NAMALWA (cell line): ENCODE measurements at regions not wholly inside any gene's neighbourhood (a gene's known extent, or its start where the extent isn't known, plus 50 kb on each side); places are given as distances from the start of the nearest gene placed in this dataset.
"Not testable (repeated sequence)": the region's sequence is repeated elsewhere in the genome, so short reads cannot be mapped to it uniquely, and the experiment has no call there.

Source experiments
- DNase-seq: peaks from one replicate; pipeline ENCODE4 v3.0.0-alpha.2; 2015; ENCODE audit warnings: low spot score

DNA sequence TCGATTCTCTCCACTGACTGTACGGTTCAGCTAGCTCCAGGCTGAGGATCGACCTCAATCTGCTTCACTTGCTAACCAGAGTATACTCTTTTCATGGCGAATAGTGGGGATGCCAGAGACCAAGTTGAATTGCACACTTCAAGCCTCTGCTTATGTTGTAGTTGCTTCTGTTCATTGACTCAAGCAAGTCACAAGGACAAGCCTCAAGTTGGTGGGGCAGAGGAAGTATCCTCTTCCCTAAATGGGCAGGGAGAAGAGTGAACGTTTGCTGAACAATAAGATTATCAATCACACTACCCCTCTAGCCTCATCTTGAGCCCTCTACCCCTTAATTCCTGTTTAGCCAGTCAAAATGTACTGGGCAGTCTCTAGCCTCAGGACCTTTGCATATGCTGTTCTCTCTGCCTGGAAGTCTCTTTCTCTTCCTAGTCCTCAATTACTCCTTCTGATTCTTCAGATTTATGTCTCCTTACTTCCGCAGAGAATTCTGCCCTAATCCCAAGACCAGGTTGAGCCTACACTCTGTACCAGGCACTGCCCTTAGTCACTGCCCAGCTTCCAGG lies 390.4 kb upstream of the PROK2 start:
- DNase-seq: no peak

DNA sequence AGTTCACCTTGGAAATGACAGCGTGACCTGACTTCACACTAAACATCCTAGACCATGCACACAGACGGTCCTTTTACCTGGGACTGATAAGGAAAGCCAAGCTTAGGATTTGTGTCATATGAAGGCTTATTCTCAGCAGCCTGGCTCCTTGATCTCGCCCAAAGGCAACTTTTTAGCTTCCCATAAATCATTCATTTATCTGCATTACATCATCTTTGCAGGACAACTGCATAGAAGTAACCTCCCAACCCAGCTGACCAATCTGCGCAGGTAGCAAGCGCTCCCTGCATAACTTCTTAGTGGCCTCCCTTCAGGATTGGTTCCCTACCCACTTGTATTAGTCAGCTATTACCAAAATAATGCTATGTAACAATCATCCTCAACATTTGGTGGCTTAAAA lies 389.9 kb upstream of the PROK2 start:
- DNase-seq: no peak

DNA sequence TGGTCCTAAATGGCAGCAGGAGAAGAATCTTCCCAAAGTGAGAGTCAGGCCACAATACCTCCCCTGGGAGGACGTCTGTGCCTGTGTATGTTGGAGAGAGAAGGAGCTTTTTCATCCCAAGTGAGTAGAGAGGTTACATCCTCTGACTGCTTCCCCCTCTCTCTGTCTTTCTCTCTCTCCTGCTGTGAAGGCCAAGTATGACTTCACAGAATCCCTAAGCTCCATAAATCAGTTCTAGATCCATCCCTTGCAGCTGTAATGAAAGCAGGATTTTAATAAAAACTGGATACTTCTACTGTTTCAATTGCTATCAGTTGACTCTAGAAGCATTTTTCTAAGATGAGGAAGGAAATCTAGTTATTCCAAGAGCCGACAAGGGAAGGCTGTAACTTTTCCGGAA lies 389.1 kb upstream of the PROK2 start:
- no peak for DNase-seq

DNA sequence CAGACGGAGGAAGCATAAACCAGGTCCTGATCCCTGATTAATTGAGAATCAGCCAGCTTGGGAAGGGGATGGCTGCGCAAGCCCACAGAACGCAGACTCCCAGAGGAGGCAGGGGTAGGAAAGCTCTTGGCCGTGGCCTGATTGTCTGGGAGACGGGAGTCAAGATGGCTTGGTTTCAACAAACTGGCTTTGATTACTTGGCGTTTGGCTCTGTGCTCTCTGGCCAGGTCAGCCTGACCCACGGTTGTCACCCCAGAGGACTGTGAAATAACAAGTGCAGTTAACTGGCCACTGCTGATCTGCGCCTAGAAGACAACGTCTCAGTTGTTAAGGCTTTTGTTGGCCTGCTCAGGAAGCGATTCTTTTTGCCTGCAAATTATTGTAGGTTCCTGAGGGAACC lies 387.0 kb upstream of the PROK2 start:
- no peak for DNase-seq

DNA sequence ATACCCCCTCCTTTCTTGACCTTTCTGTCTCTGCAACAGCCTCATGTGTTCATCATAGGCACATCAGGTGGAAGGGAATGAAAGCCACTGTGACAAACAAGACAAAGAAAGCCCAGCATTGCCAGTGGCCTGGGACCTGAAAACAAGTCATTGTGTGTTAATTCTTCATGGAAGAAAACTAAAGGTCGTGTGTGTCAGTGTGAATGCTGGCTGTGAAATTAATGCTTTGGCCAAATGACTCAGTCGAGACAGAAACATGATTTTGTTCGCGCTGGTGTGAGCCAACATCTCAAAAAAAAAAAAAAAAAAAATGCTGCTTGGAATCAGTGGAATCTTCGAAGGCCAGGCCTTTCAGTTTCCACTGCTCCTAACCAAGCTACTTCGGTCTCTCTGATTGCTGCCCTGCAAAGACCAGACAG lies 386.5 kb upstream of the PROK2 start:
- DNase-seq: no peak

GRCh38 chr3:72169561-72170472 lies 384.9 kb upstream of the PROK2 start:
- DNase-seq: no peak

- DNase-seq: no peak
Measured at GRCh38 chr3:72169120-72169519, 384.2 kb upstream of the PROK2 start.

GRCh38 chr3:72165808-72166207 lies 380.9 kb upstream of the PROK2 start:
- DNase-seq: no peak

DNA sequence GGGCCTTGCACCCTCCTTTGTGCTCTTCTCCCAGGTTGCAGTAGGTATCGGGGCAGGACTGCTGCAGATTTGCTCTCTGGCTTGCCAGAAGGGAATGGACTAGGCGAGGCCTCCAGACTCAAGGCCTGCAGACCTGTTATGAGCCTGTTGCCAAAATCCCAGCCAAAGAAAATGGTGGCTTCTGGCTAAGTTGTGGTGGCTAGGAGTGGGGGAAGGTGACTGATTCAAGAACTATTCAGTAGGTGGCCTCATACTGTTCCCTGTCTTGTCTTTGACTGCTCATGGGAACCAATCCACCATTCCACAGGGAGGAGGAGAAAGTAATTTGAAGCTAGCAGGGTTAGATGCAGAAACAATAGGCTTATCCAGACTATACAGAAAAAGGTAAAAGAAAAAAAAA lies 380.4 kb upstream of the PROK2 start:
- no peak for DNase-seq

GRCh38 chr3:72164635-72164978 lies 379.7 kb upstream of the PROK2 start:
- DNase-seq: no peak

DNA sequence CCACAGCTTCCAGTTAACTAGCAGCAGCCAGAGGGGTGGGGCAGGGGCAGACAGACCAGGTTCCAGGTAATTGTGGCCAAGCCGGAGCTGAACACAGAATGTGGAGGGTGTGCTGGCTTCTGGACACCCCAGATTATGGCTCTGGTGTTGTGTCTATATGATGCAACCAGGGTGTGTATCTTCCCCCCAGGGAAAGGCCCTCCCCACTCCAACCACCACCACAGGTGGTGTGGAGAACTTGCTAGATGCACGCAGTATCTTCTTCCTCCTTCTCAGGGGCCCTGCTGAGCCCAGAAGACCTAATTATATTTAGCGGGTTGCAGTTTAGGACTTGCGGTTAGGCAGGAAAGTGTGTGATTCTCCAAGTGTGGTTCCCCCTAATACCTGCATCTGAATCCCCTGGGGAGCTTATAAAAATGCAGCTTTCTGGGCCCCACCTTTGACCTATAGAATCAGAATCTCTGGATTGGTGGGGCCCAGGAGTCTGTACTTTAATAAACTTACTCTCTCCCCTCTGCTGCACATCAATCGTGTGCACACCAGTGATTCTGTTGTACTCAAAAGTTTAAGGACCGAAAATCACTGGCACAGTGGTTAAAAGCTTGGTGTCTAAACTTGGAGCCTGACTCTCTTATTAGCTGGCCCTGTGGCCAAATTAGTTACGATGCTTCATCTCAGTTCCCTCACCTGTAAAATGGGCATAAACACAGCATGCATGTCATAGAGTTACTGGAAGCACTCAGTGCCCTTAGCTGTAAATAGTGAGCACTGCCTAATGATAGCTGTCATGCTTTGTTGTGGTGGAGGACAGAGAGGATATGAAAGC lies 379.1 kb upstream of the PROK2 start:
- DNase-seq: peak; percentile 81

DNA sequence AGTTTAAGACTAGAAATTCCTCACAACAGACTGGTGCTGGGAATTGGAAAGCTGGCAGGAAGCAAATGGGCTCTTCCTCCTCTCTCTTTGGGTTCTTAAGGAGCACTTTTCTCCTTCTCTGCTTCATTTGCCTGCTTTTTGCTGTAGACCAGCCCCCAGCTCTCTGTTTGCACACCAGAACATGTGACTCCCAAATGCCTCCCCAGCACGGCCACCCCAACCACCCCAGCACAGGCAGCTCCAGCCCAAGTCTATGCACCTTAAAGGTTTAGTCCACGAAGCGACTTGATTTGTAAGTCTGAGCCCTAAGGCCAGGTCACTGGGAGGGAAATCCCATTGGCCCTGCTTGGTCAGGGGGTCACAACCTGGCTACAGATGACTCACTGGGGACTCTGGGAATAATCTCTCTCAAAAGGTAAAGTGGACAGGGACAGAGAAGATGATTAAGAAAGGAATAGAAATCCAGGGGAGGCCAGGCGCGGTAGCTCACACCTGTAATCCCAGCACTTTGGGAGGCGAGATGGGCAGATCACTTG lies 377.8 kb upstream of the PROK2 start:
- no peak for DNase-seq

GRCh38 chr3:72161881-72162595 lies 377.1 kb upstream of the PROK2 start:
- DNase-seq: no peak

DNA sequence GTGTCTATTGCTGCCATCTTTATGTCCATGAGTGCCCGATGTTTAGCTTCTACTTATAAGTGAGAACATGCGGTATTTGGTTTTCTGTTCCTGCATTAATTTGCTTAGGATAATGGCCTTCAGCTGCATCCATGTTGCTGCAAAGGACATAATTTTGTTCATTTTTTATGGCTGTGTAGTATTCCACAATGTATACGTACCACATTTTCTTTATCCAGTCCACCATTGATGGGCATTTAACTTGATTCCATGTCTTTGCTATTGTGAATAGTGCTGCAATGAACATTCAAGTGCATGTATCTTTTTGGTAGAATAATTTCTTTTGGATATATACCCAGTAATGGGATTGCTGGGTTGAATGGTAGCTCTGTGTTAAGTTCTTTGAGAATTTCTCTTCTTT lies 376.3 kb upstream of the PROK2 start:
- not testable (repeated sequence) for DNase-seq

DNA sequence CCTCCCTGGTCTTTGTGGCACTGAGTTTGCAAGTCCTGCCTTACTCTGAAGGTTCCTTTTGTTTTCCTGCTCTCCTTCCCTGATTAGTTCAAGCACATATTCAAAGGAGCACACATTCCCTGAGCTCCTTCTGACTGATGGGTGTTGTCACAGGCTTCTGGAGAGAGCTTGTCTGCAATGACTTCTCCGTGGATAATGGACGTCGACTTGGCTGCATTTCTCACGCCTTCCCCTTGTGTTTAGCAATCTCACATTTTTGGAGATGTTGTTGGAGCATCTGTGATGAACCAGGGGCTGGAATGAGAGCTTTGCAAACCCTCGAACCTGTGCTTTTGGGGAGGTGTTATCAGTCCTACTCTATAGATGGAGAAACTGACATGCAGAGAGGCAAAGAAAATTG lies 375.4 kb upstream of the PROK2 start:
- no peak for DNase-seq

GRCh38 chr3:72159487-72159886 lies 374.5 kb upstream of the PROK2 start:
- DNase-seq: no peak

GRCh38 chr3:72158639-72159326 lies 373.8 kb upstream of the PROK2 start:
- DNase-seq: no peak

- DNase-seq: peak; percentile 20
Measured at GRCh38 chr3:72157748-72158638, 373.0 kb upstream of the PROK2 start.

GRCh38 chr3:72155391-72156064 lies 370.6 kb upstream of the PROK2 start:
- DNase-seq: no peak
